HepG2 (cell line): ENCODE measurements at regions not wholly inside any gene's neighbourhood (a gene's known extent, or its start where the extent isn't known, plus 50 kb on each side); places are given as distances from the start of the nearest gene placed in this dataset.

ENCODE experiments used
- ATAC-seq: fragments of 200-7000 bp; cut with Tn5 transposase; 3 replicates; pipeline ENCODE4 v1.9.1; 2020; ENCODE audit warnings: mild to moderate bottlenecking, moderate library complexity
- BruUV-seq: library from RNA; stranded (reverse); fragments of 400-500 nt; replicated peaks from 2 replicates; lab custom pipeline; 2021; lab: Mats Ljungman, UMichigan
- CTCF ChIA-PET: fragments of 300-600 bp; formaldehyde crosslinking; extraction: SDS; loops from one replicate; lab custom pipeline; 2021; ENCODE audit warnings: low total read pairs, inconsistent platforms, low intra/inter-chr PET ratio; lab: Yijun Ruan, JAX
- POLR2A ChIA-PET: fragments of 350-600 bp; sonication (Branson Sonifier 250); formaldehyde crosslinking; loops from one replicate; lab custom pipeline; 2020; ENCODE audit warnings: antibody characterized with exemption, inconsistent platforms; lab: Yijun Ruan, JAX
- DNase-seq: peaks from one replicate; pipeline ENCODE4 v3.0.0-alpha.2; 2015; ENCODE audit warnings: low spot score
- FAIRE-seq: peaks from 3 replicates; lab custom pipeline; 2011; peaks lifted over from hg19 to GRCh38; lab: Jason Lieb, UNC
- H2AFZ ChIP-seq: one replicate; pipeline ENCODE4 v1.6.1; 2011; ENCODE audit warnings: low read length, inconsistent platforms
- H3K27ac ChIP-seq: fragments of 300-600 bp; 3 replicates; pipeline ENCODE4 v1.8.0; 2011; ENCODE audit warnings: mixed run types, mild to moderate bottlenecking, mixed read lengths, low read length, inconsistent platforms; ENCODE audit not compliant: insufficient read depth; ENCODE audit errors: extremely low read length
- H3K27me3 ChIP-seq, 2 experiments: fragments of 200-600 bp in 1 of 2; 2 replicates in 1 of 2; 3 replicates in 1 of 2; pipeline versions ENCODE4 v1.6.0 to v1.8.0; 2011; ENCODE audit warnings: low read length in 2 of 2, mild to moderate bottlenecking in 2 of 2, moderate library complexity in 2 of 2, inconsistent platforms in 1 of 2; ENCODE audit not compliant: insufficient read depth in 2 of 2, control insufficient read depth in 1 of 2
- H3K36me3 ChIP-seq, 2 experiments: fragments of 200-600 bp in 1 of 2; replicated peaks in 1 of 2; 2 replicates in 1 of 2; 3 replicates in 1 of 2; pipeline versions ENCODE4 v1.5.1 to v1.8.0; 2011; ENCODE audit warnings: low read length in 2 of 2, inconsistent platforms in 1 of 2; ENCODE audit not compliant: insufficient read depth in 2 of 2, control insufficient read depth in 1 of 2
- H3K4me1 ChIP-seq: 2 replicates; pipeline ENCODE4 v1.5.1; 2012; ENCODE audit warnings: low read length, inconsistent platforms; ENCODE audit not compliant: insufficient read depth
- H3K4me2 ChIP-seq: 2 replicates; pipeline ENCODE4 v1.6.0; 2011; ENCODE audit warnings: low read depth, low read length, inconsistent platforms
- H3K4me3 ChIP-seq, 3 experiments: fragments of 200-600 bp in 1 of 3; sonication (generic), shearing (Covaris generic) in 1 of 3; replicated peaks in 1 of 3; 2 replicates each; pipeline ENCODE4 v1.5.1; 2011 to 2016; ENCODE audit warnings: low read length in 3 of 3, inconsistent platforms in 2 of 3, low read depth in 2 of 3, mild to moderate bottlenecking in 2 of 3, control low read depth in 1 of 3, mixed read lengths in 1 of 3; ENCODE audit not compliant: insufficient read depth in 1 of 3
- H3K79me2 ChIP-seq: one replicate; pipeline ENCODE4 v1.6.1; 2011; ENCODE audit warnings: low read length, inconsistent platforms; ENCODE audit not compliant: insufficient read depth
- H3K9ac ChIP-seq: 2 replicates; pipeline ENCODE4 v1.6.0; 2011; ENCODE audit warnings: mild to moderate bottlenecking, low read depth, low read length, inconsistent platforms; ENCODE audit not compliant: insufficient read depth
- H3K9me3 ChIP-seq: 2 replicates; pipeline ENCODE4 v1.5.1; 2012; ENCODE audit warnings: mild to moderate bottlenecking, low read length
- H4K20me1 ChIP-seq: 2 replicates; pipeline ENCODE4 v1.6.0; 2011; ENCODE audit warnings: inconsistent platforms, mild to moderate bottlenecking, low read length, moderate library complexity; ENCODE audit not compliant: insufficient read depth
- FOXA3 ChIP-seq: IDR thresholded peaks from 2 replicates; pipeline ENCODE4 v1.6.1; 2016; ENCODE audit warnings: missing genetic modification reagents, missing compliant biosample characterization
- KLF9 ChIP-seq: IDR thresholded peaks from 2 replicates; pipeline ENCODE4 v1.6.1; 2016; ENCODE audit warnings: low read depth
- PHF21A ChIP-seq: sonication (generic); formaldehyde crosslinking; IDR thresholded peaks from 2 replicates; pipeline ENCODE4 v1.5.0; 2020; ENCODE audit warnings: mild to moderate bottlenecking, missing genetic modification reagents
- POLR2A ChIP-seq, 2 experiments: IDR thresholded peaks; 2 replicates each; pipeline ENCODE4 v1.6.1; 2011; ENCODE audit warnings: low read depth in 2 of 2, low read length in 2 of 2, mild to moderate bottlenecking in 1 of 2, moderate library complexity in 1 of 2; ENCODE audit not compliant: insufficient read depth in 1 of 2
- SIN3A ChIP-seq: IDR thresholded peaks from 2 replicates; pipeline ENCODE4 v1.6.1; 2011; ENCODE audit warnings: low read depth, mild to moderate bottlenecking, control low read depth, low read length, borderline replicate concordance
- SMAD1 ChIP-seq: sonication (generic); formaldehyde crosslinking; IDR thresholded peaks from 2 replicates; pipeline ENCODE4 v1.4.0; 2020; ENCODE audit warnings: missing genetic modification reagents, low read depth, mild to moderate bottlenecking, borderline replicate concordance
- ZNF230 ChIP-seq: sonication (generic); formaldehyde crosslinking; IDR thresholded peaks from 2 replicates; pipeline ENCODE4 v1.4.0; 2020; ENCODE audit warnings: mild to moderate bottlenecking, missing genetic modification reagents
- ZNF3 ChIP-seq: IDR thresholded peaks from 2 replicates; pipeline ENCODE4 v1.7.0; 2017; ENCODE audit warnings: inconsistent platforms
- ZNF431 ChIP-seq: sonication (generic); formaldehyde crosslinking; IDR thresholded peaks from 2 replicates; pipeline ENCODE4 v1.9.0; 2022; ENCODE audit warnings: missing genetic modification reagents, low read depth, mild to moderate bottlenecking, borderline replicate concordance
- ZNF615 ChIP-seq: sonication (generic); formaldehyde crosslinking; IDR thresholded peaks from 2 replicates; pipeline ENCODE4 v1.5.0; 2020; ENCODE audit warnings: mild to moderate bottlenecking, missing genetic modification reagents, borderline replicate concordance
- ZNF878 ChIP-seq: sonication (generic); formaldehyde crosslinking; IDR thresholded peaks from 2 replicates; pipeline ENCODE4 v1.8.1; 2023; ENCODE audit warnings: mild to moderate bottlenecking, missing genetic modification reagents, moderate library complexity
- WGBS: methylation state at CpG from one replicate; pipeline ENCODE4 v1.1.6; 2017; ENCODE audit warnings: low lambda C conversion rate; 5-methylcytosine and 5-hydroxymethylcytosine counted together
- in situ Hi-C: cut with HindIII; loops from 2 replicates; pipeline ENCODE4 v1.10.0; 2017; ENCODE audit warnings: low pct_unique_long_range_greater_than_20kb; ENCODE audit not compliant: extremely low pct_ligation_motif_present
- intact Hi-C: fragments of 100-400 bp; cut with micrococcal nuclease; formaldehyde crosslinking; loops from one replicate; pipeline ENCODE4 v1.10.0; 2022; ENCODE audit not compliant: unreplicated experiment
- TF ChIP-seq, protein P1 (sequence below): sonication (generic); formaldehyde crosslinking; IDR thresholded peaks from 2 replicates; pipeline ENCODE4 v1.5.0; 2020; ENCODE audit warnings: mild to moderate bottlenecking, missing genetic modification reagents
- TF ChIP-seq, protein P2 (sequence below): sonication (generic); formaldehyde crosslinking; conservative IDR thresholded peaks from 2 replicates; pipeline ENCODE4 v1.8.0; 2022; ENCODE audit warnings: mild to moderate bottlenecking, moderate library complexity, missing genetic modification reagents
- TF ChIP-seq, protein P3 (sequence below): IDR thresholded peaks from 2 replicates; pipeline ENCODE4 v1.6.1; 2016
- TF ChIP-seq, protein P4 (sequence below): sonication (generic); formaldehyde crosslinking; IDR thresholded peaks from 2 replicates; pipeline ENCODE4 v1.8.0; 2022; ENCODE audit warnings: mild to moderate bottlenecking, missing genetic modification reagents, moderate library complexity
- TF ChIP-seq, protein P5 (sequence below): sonication (generic); formaldehyde crosslinking; conservative IDR thresholded peaks from 2 replicates; pipeline ENCODE4 v1.5.0; 2020; ENCODE audit warnings: missing genetic modification reagents
- TF ChIP-seq, protein P6 (sequence below): sonication (generic); formaldehyde crosslinking; conservative IDR thresholded peaks from 2 replicates; pipeline ENCODE4 v1.8.0; 2022; ENCODE audit warnings: missing genetic modification reagents

DNA sequence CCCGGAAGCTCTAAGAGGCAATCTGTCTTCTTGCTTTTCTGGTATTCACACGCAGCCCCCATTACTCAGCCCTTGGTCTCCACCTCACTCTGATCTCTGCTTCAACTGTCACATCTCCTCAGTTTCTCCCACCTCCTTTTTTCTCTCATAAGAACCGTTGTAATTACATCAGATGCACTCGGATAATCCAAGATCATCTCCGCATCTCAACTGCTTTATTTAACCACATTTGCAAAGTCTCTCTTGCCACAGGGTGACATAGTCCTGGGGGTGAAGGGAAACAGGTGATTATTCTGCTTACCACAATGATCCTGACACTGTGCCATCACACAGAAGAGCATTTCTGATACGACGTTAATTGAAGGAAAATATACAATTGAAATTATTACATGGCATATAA lies 79.9 kb downstream of the HACD1 start:
- ATAC-seq, result no peak
- BruUV-seq, result no TSS peak
- CTCF ChIA-PET, result no interaction called here
- H3K4me1 ChIP-seq, result no peaks in the 10 kb centered on the region
- POLR2A ChIA-PET, result no interaction called here
- in situ Hi-C loops, result no loop called here
- no peak for DNase-seq
- no peaks in the 10 kb centered on the region for H3K9me3 ChIP-seq
- no peaks in the 10 kb centered on the region for H4K20me1 ChIP-seq
- no peak overlapping the region for H3K4me3 ChIP-seq
- FAIRE-seq, result no peak
- 40% methylated on average over 7 of the region's 7 CpGs for WGBS
- intact Hi-C loops, result no loop called here
- no peaks in the 10 kb centered on the region for H3K79me2 ChIP-seq
- no peak overlapping the region for H2AFZ ChIP-seq
- H3K4me2 ChIP-seq, result no peak overlapping the region
- no peaks in the 10 kb centered on the region for H3K36me3 ChIP-seq
- no peaks in the 10 kb centered on the region; a peak in 1 of 5 replicates for H3K27me3 ChIP-seq
- no peak overlapping the region for H3K9ac ChIP-seq
- H3K27ac ChIP-seq, result no peak overlapping the region
- no peak for TF ChIP-seq SMAD1 (CRISPR knock-in tag)
- TF ChIP-seq, protein P1, sequence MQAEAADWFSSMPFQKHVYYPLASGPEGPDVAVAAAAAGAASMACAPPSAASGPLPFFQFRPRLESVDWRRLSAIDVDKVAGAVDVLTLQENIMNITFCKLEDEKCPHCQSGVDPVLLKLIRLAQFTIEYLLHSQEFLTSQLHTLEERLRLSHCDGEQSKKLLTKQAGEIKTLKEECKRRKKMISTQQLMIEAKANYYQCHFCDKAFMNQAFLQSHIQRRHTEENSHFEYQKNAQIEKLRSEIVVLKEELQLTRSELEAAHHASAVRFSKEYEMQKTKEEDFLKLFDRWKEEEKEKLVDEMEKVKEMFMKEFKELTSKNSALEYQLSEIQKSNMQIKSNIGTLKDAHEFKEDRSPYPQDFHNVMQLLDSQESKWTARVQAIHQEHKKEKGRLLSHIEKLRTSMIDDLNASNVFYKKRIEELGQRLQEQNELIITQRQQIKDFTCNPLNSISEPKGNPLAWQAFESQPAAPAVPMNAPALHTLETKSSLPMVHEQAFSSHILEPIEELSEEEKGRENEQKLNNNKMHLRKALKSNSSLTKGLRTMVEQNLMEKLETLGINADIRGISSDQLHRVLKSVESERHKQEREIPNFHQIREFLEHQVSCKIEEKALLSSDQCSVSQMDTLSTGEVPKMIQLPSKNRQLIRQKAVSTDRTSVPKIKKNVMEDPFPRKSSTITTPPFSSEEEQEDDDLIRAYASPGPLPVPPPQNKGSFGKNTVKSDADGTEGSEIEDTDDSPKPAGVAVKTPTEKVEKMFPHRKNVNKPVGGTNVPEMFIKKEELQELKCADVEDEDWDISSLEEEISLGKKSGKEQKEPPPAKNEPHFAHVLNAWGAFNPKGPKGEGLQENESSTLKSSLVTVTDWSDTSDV, result no peak
- TF ChIP-seq ZNF230, result no peak
- no peak for TF ChIP-seq FOXA3
- TF ChIP-seq KLF9 (CRISPR knock-in tag), result no peak
- TF ChIP-seq POLR2A (IDR thresholded peaks at IDR 0.05; ENCODE audit: insufficient read depth in 1 of 2, low read depth in 2 of 2, low read length in 2 of 2), result no peak
- no peak for TF ChIP-seq ZNF878 (CRISPR knock-in tag)
- TF ChIP-seq, protein P2, sequence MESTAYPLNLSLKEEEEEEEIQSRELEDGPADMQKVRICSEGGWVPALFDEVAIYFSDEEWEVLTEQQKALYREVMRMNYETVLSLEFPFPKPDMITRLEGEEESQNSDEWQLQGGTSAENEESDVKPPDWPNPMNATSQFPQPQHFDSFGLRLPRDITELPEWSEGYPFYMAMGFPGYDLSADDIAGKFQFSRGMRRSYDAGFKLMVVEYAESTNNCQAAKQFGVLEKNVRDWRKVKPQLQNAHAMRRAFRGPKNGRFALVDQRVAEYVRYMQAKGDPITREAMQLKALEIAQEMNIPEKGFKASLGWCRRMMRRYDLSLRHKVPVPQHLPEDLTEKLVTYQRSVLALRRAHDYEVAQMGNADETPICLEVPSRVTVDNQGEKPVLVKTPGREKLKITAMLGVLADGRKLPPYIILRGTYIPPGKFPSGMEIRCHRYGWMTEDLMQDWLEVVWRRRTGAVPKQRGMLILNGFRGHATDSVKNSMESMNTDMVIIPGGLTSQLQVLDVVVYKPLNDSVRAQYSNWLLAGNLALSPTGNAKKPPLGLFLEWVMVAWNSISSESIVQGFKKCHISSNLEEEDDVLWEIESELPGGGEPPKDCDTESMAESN (CRISPR knock-in tag), result no peak
- TF ChIP-seq, protein P3, sequence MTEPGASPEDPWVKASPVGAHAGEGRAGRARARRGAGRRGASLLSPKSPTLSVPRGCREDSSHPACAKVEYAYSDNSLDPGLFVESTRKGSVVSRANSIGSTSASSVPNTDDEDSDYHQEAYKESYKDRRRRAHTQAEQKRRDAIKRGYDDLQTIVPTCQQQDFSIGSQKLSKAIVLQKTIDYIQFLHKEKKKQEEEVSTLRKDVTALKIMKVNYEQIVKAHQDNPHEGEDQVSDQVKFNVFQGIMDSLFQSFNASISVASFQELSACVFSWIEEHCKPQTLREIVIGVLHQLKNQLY, result no peak
- TF ChIP-seq, protein P4, sequence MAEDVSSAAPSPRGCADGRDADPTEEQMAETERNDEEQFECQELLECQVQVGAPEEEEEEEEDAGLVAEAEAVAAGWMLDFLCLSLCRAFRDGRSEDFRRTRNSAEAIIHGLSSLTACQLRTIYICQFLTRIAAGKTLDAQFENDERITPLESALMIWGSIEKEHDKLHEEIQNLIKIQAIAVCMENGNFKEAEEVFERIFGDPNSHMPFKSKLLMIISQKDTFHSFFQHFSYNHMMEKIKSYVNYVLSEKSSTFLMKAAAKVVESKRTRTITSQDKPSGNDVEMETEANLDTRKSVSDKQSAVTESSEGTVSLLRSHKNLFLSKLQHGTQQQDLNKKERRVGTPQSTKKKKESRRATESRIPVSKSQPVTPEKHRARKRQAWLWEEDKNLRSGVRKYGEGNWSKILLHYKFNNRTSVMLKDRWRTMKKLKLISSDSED (CRISPR knock-in tag), result no peak
- TF ChIP-seq PHF21A (CRISPR knock-in tag), result no peak
- TF ChIP-seq SIN3A, result no peak
- no peak for TF ChIP-seq ZNF615 (CRISPR knock-in tag)
- TF ChIP-seq, protein P5, sequence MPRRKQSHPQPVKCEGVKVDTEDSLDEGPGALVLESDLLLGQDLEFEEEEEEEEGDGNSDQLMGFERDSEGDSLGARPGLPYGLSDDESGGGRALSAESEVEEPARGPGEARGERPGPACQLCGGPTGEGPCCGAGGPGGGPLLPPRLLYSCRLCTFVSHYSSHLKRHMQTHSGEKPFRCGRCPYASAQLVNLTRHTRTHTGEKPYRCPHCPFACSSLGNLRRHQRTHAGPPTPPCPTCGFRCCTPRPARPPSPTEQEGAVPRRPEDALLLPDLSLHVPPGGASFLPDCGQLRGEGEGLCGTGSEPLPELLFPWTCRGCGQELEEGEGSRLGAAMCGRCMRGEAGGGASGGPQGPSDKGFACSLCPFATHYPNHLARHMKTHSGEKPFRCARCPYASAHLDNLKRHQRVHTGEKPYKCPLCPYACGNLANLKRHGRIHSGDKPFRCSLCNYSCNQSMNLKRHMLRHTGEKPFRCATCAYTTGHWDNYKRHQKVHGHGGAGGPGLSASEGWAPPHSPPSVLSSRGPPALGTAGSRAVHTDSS (CRISPR knock-in tag), result no peak
- no peak for TF ChIP-seq ZNF3 (CRISPR knock-in tag)
- TF ChIP-seq, protein P6, sequence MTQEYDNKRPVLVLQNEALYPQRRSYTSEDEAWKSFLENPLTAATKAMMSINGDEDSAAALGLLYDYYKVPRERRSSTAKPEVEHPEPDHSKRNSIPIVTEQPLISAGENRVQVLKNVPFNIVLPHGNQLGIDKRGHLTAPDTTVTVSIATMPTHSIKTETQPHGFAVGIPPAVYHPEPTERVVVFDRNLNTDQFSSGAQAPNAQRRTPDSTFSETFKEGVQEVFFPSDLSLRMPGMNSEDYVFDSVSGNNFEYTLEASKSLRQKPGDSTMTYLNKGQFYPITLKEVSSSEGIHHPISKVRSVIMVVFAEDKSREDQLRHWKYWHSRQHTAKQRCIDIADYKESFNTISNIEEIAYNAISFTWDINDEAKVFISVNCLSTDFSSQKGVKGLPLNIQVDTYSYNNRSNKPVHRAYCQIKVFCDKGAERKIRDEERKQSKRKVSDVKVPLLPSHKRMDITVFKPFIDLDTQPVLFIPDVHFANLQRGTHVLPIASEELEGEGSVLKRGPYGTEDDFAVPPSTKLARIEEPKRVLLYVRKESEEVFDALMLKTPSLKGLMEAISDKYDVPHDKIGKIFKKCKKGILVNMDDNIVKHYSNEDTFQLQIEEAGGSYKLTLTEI (CRISPR knock-in tag), result no peak
- TF ChIP-seq ZNF431 (CRISPR knock-in tag), result no peak
